ENCODE measurements at regions not wholly inside any gene's neighbourhood (a gene's known extent, or its start where the extent isn't known, plus 50 kb on each side); places are given as distances from the start of the nearest gene placed in this dataset.

GRCh38 chr5:65077653-65078052 is 308.9 kb downstream of the CWC27 start:
- no peak for DNase-seq (ENCODE audit: low read depth)
- H3K4me3 ChIP-seq (ENCODE audit: control insufficient read depth, low read depth, low read length): no peak overlapping the region
- TF ChIP-seq, protein P1, sequence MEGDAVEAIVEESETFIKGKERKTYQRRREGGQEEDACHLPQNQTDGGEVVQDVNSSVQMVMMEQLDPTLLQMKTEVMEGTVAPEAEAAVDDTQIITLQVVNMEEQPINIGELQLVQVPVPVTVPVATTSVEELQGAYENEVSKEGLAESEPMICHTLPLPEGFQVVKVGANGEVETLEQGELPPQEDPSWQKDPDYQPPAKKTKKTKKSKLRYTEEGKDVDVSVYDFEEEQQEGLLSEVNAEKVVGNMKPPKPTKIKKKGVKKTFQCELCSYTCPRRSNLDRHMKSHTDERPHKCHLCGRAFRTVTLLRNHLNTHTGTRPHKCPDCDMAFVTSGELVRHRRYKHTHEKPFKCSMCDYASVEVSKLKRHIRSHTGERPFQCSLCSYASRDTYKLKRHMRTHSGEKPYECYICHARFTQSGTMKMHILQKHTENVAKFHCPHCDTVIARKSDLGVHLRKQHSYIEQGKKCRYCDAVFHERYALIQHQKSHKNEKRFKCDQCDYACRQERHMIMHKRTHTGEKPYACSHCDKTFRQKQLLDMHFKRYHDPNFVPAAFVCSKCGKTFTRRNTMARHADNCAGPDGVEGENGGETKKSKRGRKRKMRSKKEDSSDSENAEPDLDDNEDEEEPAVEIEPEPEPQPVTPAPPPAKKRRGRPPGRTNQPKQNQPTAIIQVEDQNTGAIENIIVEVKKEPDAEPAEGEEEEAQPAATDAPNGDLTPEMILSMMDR (IDR thresholded peaks at IDR 0.05; ENCODE audit: control insufficient read depth, insufficient read depth, low read depth, low read length, missing control alignments): no peak

- TF ChIP-seq, protein P1 (IDR thresholded peaks at IDR 0.05; ENCODE audit: control insufficient read depth, insufficient read depth, low read depth, low read length, missing control alignments): no peak
- no peak for DNase-seq (ENCODE audit: low read depth)
- H3K4me3 ChIP-seq (ENCODE audit: control insufficient read depth, low read depth, low read length): no peak overlapping the region
Measured at GRCh38 chr5:65078331-65078730, 309.6 kb downstream of the CWC27 start.

DNA sequence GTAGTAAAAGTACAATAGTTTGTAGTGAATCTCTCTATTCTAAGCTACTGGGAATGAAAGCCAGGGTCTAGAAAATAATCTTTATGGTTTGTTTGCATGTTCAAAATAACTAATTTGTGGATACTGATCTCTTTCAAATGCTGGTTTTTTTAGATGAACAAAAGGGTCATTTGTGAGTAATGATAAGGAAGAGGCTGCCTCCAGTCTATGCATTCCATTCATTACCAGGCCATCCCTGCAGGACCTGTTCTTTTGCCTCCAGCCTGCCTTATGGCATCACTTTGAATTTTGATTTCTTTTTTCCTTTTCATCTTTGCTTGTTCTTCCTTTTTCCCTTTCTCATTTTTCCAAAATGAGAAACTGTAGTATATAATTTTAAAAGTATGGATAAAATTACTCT is 312.3 kb downstream of the CWC27 start:
- DNase-seq (ENCODE audit: low read depth): no peak
- TF ChIP-seq, protein P1 (IDR thresholded peaks at IDR 0.05; ENCODE audit: control insufficient read depth, insufficient read depth, low read depth, low read length, missing control alignments): no peak
- H3K4me3 ChIP-seq (ENCODE audit: control insufficient read depth, low read depth, low read length): no peak overlapping the region

- no peak overlapping the region for H3K4me3 ChIP-seq (ENCODE audit: control insufficient read depth, low read depth, low read length)
- no peak for DNase-seq (ENCODE audit: low read depth)
- TF ChIP-seq, protein P1 (IDR thresholded peaks at IDR 0.05; ENCODE audit: control insufficient read depth, insufficient read depth, low read depth, low read length, missing control alignments): no peak
Measured at GRCh38 chr5:65084795-65085515, 316.2 kb downstream of the CWC27 start.

- DNase-seq (ENCODE audit: low read depth): no peak
- no peak overlapping the region for H3K4me3 ChIP-seq (ENCODE audit: control insufficient read depth, low read depth, low read length)
- TF ChIP-seq, protein P1 (IDR thresholded peaks at IDR 0.05; ENCODE audit: control insufficient read depth, insufficient read depth, low read depth, low read length, missing control alignments): no peak
Measured at GRCh38 chr5:65085516-65085850, 316.8 kb downstream of the CWC27 start.

DNA sequence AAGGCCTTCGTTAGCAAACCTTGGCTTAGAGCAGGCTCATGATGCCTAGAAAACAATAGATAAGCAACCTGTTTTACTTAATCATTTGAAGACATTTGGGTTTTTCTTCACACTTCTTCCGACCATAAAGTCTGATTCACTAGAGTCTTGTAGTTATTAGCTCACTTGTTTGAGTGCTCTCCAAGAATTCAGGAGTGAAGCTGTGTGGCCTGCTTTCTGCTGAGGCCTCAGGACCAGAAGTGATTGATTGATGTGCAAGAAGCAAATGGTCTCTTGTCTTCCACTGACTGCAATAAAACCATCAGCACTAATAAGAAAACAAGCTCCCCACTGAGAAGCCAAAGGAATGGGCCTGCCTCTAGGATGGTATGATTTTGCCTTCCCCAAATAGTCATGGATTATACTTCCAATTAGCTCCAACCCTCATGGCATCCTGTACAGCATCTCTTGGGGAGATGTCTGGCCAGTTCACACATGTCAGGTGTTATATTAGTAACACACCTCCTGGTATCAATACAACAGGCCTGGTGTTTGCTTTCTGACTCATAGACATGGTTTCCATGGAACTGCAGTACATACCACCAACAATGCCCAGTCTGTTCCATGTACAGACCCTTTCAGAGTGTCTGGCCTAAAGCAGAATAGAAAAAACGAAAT is 317.6 kb downstream of the CWC27 start:
- DNase-seq (ENCODE audit: low read depth): no peak
- TF ChIP-seq, protein P1 (IDR thresholded peaks at IDR 0.05; ENCODE audit: control insufficient read depth, insufficient read depth, low read depth, low read length, missing control alignments): no peak

More for the DNA sequence above, 317.6 kb downstream of the CWC27 start:
- H3K4me3 ChIP-seq (ENCODE audit: control insufficient read depth, low read depth, low read length): no peak overlapping the region
